Upper lobe of left lung (tissue), 4 donors: ENCODE measurements at regions not wholly inside any gene's neighbourhood (a gene's known extent, or its start where the extent isn't known, plus 50 kb on each side); places are given as distances from the start of the nearest gene placed in this dataset.

Experiments used
- EP300 ChIP-seq, 4 donors: sonication (generic); formaldehyde crosslinking; IDR thresholded peaks; one replicate each; pipeline ENCODE4 v1.5.1; 2017; ENCODE audit warnings: antibody characterized with exemption in 4 of 4, control low read depth in 2 of 4
- POLR2AphosphoS5 ChIP-seq, 2 donors: sonication (generic); formaldehyde crosslinking; IDR thresholded peaks; one replicate each; pipeline ENCODE4 v1.5.1; 2017; ENCODE audit warnings: antibody characterized with exemption in 2 of 2
- TF ChIP-seq, protein P1 (sequence below), 6 experiments: fragments of 450-650 bp in 4 of 6; fragments of 200-600 bp in 2 of 6; sonication (generic) in 2 of 6; IDR thresholded peaks; one replicate each; pipeline ENCODE4 v1.5.1; 2016 to 2019; ENCODE audit warnings: antibody characterized with exemption in 6 of 6

- TF ChIP-seq, protein P1, sequence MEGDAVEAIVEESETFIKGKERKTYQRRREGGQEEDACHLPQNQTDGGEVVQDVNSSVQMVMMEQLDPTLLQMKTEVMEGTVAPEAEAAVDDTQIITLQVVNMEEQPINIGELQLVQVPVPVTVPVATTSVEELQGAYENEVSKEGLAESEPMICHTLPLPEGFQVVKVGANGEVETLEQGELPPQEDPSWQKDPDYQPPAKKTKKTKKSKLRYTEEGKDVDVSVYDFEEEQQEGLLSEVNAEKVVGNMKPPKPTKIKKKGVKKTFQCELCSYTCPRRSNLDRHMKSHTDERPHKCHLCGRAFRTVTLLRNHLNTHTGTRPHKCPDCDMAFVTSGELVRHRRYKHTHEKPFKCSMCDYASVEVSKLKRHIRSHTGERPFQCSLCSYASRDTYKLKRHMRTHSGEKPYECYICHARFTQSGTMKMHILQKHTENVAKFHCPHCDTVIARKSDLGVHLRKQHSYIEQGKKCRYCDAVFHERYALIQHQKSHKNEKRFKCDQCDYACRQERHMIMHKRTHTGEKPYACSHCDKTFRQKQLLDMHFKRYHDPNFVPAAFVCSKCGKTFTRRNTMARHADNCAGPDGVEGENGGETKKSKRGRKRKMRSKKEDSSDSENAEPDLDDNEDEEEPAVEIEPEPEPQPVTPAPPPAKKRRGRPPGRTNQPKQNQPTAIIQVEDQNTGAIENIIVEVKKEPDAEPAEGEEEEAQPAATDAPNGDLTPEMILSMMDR (IDR thresholded peaks at IDR 0.05), result no peak
- TF ChIP-seq POLR2AphosphoS5 (IDR thresholded peaks at IDR 0.05) (no peak), EP300 (IDR thresholded peaks at IDR 0.05) (no peak)
Measured at GRCh38 chr5:163658702-163659567, 153.5 kb downstream of the MAT2B start.
